HFFc6 (cell line): ENCODE measurements at regions not wholly inside any gene's neighbourhood (a gene's known extent, or its start where the extent isn't known, plus 50 kb on each side); places are given as distances from the start of the nearest gene placed in this dataset.

Experiments used
- DNase-seq: peaks from one replicate; pipeline ENCODE4 v3.0.0-alpha.2; 2018
- H3K27ac Mint-ChIP-seq: 2 replicates; pipeline ENCODE4 v1.8.0; 2020; ENCODE audit warnings: mild to moderate bottlenecking, mixed read lengths
- H3K27me3 Mint-ChIP-seq: 2 replicates; pipeline ENCODE4 v1.8.0; 2021; ENCODE audit warnings: mild to moderate bottlenecking, moderate library complexity, mixed read lengths; ENCODE audit not compliant: insufficient read depth
- H3K36me3 Mint-ChIP-seq: 2 replicates; pipeline ENCODE4 v1.8.0; 2021; ENCODE audit warnings: low read depth, mixed read lengths
- H3K4me1 Mint-ChIP-seq: 2 replicates; pipeline ENCODE4 v1.8.0; 2020; ENCODE audit warnings: low read depth, mixed read lengths
- H3K4me3 Mint-ChIP-seq: 2 replicates; pipeline ENCODE4 v1.8.0; 2020; ENCODE audit warnings: mild to moderate bottlenecking, moderate library complexity, mixed read lengths
- H3K9me3 Mint-ChIP-seq: 2 replicates; pipeline ENCODE4 v1.8.0; 2020; ENCODE audit warnings: mild to moderate bottlenecking, mixed read lengths
- CTCF ChIP-seq: fragments of 200-600 bp; sonication (generic); IDR thresholded peaks from 2 replicates; pipeline ENCODE4 v1.5.0; 2021; ENCODE audit warnings: antibody characterized with exemption, mild to moderate bottlenecking

DNA sequence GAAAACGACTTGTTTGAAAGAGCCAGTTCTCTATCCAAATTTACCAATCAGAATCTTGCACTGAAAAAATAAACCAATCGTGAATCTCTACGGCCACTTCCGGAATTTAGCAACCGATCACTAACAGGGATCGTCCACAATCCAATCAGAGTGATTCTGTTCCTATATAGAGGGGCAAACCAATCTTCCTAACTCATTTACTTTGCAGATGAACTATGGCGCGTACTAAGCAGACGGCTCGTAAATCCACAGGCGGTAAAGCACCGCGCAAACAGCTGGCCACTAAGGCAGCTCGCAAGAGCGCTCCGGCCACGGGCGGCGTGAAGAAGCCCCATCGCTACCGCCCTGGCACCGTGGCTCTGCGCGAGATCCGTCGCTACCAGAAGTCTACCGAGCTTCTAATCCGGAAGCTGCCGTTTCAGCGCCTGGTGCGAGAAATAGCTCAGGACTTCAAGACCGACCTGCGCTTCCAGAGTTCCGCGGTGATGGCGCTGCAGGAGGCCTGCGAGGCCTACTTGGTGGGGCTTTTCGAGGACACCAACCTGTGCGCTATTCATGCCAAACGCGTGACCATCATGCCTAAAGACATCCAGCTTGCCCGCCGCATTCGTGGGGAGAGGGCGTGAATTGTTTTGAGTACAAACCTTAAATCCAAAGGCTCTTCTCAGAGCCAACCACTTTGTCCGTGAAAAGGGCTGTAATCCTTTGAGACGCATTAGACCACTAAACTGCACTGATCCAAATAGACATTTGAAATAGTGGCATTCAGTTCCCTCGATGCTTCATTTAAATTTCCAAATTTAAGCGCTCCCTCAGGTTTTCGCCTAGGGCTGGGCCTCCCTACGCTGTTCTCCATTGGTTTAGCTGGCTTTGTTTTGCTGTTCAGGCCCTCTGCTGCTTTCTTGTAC is 138.0 kb downstream of the HFE start:
- Mint-ChIP-seq H3K27ac (no peak overlapping the region), H3K27me3 (no peaks in the 10 kb centered on the region), H3K4me1 (peaks cover 4% of the 10 kb centered on the region; the same call in 1 of the 2 replicates), H3K9me3 (no peaks in the 10 kb centered on the region), H3K36me3 (peaks cover 8% of the 10 kb centered on the region; the same call in 1 of the 2 replicates), H3K4me3 (no peak overlapping the region)
- no peak for TF ChIP-seq CTCF
- DNase-seq: peak; percentile 82

GRCh38 chr6:26225848-26226578 is 138.8 kb downstream of the HFE start:
- Mint-ChIP-seq H3K4me3 (no peak overlapping the region), H3K27ac (no peak overlapping the region)

DNA sequence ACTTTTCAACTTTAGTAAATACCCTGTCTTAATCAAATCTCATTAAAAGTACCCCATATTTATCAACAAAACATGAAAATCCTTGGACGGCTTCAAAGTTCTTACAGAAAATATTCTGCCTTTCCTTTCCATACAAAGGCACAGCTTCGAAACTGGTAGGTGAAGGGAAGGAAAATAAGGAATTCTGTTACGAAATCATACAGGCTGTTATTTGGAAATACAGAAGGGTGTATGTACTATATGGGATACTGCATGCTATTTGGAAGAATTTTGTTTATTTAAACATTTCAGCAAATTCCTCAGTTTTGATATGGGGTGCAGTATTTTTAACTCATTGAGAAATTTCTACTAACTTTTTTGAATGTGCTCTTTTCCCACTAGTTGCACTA is 138.4 kb upstream of the BTN3A2 start:
- no peaks in the 10 kb centered on the region for H3K9me3 Mint-ChIP-seq
- H3K4me1 Mint-ChIP-seq: peaks cover 7% of the 10 kb centered on the region; the same call in 1 of the 2 replicates
- TF ChIP-seq CTCF: no peak
- peaks cover 8% of the 10 kb centered on the region; the same call in 1 of the 2 replicates for H3K36me3 Mint-ChIP-seq
- no peak overlapping the region for H3K27ac Mint-ChIP-seq
- H3K27me3 Mint-ChIP-seq: no peaks in the 10 kb centered on the region
- H3K4me3 Mint-ChIP-seq: no peak overlapping the region
- no peak for DNase-seq

More at GRCh38 chr6:26225848-26226578, 138.8 kb downstream of the HFE start:
- no peak for DNase-seq
- Mint-ChIP-seq H3K4me1 (peaks cover 7% of the 10 kb centered on the region; the same call in 1 of the 2 replicates), H3K27me3 (no peaks in the 10 kb centered on the region), H3K9me3 (no peaks in the 10 kb centered on the region), H3K36me3 (peaks cover 8% of the 10 kb centered on the region; the same call in 1 of the 2 replicates)
- no peak for TF ChIP-seq CTCF

GRCh38 chr6:26230351-26230750 is 134.6 kb upstream of the BTN3A2 start:
- H3K9me3 Mint-ChIP-seq: no peaks in the 10 kb centered on the region
- peaks cover 8% of the 10 kb centered on the region; the same call in 1 of the 2 replicates for H3K36me3 Mint-ChIP-seq
- no peak for DNase-seq
- no peak for TF ChIP-seq CTCF
- H3K27me3 Mint-ChIP-seq: peaks cover 14% of the 10 kb centered on the region
- peaks cover 34% of the 10 kb centered on the region for H3K4me1 Mint-ChIP-seq
- no peak overlapping the region for H3K4me3 Mint-ChIP-seq
- H3K27ac Mint-ChIP-seq: no peak overlapping the region

DNA sequence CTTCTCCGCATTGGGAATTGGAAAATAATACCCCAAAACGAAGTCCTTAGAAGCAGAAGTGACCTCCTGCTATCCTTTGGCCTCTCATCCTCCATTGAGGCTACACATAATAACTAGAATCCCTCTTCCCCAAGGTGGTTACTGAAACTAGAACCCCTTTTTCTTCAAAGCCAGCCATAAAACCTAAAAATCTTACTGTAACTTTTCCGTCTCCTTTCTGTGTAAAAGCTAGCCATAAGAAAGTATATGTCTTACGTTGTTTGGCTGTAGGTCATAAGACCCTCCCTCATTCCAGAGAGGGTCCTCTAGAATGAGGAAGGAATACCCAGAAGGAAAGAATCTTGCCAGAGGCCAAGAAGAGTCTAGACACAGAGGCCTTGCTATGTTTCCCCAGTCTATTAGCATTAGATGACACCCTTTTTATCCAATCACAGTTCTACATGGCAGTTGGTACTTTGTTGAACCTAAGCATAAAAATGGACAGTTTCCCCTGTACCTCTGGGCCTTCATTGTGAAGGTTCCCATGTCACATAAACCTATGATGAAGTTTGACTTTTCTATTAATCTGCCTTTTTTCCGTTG is 133.9 kb upstream of the BTN3A2 start:
- no peak for TF ChIP-seq CTCF
- Mint-ChIP-seq H3K27ac (no peak overlapping the region; the same call in 1 of the 2 replicates), H3K36me3 (peaks cover 8% of the 10 kb centered on the region; the same call in 1 of the 2 replicates), H3K4me3 (no peak overlapping the region), H3K27me3 (peaks cover 14% of the 10 kb centered on the region), H3K9me3 (no peaks in the 10 kb centered on the region), H3K4me1 (peaks cover 42% of the 10 kb centered on the region)
- DNase-seq: no peak
